ENCODE measurements at regions not wholly inside any gene's neighbourhood (a gene's known extent, or its start where the extent isn't known, plus 50 kb on each side); places are given as distances from the start of the nearest gene placed in this dataset.

DNA sequence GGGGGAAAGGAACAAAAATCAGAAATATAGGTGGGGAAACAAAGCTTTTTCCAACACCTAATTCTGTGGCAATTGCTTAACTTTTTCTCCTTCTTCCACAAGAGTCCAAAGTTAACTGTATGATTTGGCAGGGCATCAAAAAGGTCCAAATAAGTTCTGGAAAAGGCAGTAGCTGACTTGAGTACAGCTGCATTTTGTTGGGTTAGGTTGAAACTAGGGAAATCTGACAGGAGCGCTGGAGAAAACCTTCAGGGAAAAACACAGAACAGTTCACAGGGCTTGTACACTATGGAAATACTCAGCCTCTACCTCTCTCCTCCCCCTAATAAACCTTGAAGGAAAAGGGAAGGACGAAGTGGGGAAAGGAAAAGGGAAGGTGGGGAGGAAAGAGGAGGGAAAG lies 438.6 kb downstream of the ZEB2 start:
- no peak for DNase-seq (ENCODE audit: low read depth, low spot score)

DNA sequence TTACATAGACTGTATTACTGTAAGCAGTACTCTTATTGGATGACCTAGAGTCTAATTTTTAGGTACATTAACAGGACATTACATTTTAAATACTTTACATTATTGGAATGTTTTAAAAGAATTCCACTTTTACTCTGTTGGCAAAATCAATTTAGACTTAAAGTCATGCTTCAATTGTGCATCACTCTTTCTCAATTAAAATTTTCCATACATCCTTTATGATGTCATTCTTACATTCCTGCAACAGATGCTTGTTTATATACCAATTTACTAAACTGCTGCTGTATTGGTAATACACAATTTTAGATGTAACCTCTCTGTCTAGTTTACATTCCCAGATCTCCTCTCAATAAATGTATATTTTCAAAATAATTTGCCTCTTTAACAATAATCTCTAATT lies 440.1 kb downstream of the ZEB2 start:
- no peak for DNase-seq (ENCODE audit: low read depth, low spot score)

DNA sequence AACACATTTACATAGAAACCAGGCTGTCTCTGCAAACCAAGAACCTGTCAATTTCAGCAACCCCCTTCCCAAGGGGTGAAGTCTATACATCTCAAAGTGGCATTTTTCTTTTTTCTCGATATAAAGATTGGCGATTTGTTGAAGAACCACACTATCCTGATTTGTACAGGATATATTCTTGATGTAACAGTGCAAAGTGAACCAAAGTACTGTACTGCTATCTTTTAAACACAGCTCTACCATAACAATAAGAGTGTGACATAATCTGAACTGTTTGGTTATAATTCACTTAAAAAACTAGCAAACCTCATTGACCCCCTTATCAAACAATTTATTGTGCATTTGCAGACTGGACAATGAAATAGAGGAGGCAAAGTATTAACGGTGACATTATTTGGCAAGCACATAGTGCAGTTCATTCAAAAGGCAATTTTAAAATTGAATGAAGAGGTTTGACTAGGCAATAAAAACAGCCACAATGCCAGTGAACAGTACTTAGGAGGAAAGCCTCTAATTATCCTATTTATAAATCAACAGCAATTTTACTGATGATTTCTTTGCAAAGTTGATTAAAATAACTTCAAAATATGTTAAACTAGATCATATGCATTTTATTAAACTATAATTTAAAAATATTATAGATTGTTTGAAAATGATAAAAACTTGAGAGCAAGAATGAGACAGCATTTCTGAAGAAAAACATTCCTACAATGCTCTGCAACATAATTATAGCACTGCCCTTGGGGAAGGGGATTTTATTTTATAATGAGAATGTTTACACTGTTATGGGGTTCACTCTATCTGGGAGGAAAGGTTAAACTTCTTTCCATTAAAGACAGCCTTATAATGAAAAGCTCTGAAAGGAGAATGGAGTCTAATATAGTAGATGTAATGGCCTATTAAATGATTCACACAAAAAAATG lies 440.9 kb downstream of the ZEB2 start:
- no peak for DNase-seq (ENCODE audit: low read depth, low spot score)

DNA sequence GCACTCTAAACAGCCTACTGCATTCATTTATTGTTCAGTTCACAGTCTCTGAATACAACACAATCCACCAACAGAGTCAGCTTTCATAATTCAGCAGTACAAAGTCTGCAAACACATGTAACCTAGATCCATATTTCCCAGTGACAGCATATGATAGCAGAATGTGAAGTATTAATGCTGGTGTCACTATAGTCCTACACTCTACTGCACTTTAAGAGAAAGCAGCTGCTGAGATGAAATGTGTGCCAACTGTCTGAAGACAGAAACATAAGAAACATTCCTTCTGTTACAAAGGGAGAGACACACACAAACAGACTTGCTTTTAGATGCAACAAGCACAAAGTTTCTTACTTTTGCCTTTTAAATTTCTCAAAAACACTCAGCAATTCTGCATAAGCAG lies 441.8 kb downstream of the ZEB2 start:
- no peak for DNase-seq (ENCODE audit: low read depth, low spot score)

DNA sequence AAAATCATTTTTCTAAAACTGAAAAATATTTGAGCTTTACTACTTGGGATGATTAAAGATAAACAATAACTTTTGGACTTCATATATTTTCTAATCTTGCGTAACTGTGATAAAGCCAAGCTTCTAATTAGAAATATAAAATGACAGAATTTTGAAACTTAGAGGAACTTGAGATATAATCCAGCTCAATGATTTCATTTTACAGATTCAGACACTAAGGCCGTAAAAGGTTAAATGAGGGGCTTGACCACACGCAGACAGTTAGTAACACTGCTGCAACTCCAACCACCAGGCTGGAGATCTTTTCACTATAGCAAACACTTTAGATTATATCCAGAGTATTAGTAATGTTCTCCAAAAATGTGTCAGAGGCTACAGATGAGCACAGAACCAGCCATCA lies 445.5 kb downstream of the ZEB2 start:
- DNase-seq (ENCODE audit: low read depth, low spot score): no peak

DNA sequence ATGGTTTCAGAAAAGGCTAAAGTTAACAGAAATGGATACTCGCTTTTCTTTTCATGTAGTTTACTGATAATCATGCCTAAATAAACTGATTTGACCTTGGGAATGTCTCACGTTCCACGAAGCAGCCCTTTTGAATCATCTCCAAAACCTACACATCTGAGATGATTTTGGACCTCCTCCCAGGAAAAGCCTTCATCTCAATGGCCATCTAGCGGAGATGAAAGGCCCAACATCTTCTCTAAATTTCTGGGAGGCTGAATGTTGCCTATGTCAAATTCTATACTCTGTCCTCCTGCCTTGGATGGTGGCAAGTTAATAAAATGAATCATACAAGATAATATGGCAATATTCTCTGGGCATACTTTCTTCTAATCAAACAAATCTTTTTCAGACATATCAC lies 448.5 kb downstream of the ZEB2 start:
- DNase-seq (ENCODE audit: low read depth, low spot score): no peak

DNA sequence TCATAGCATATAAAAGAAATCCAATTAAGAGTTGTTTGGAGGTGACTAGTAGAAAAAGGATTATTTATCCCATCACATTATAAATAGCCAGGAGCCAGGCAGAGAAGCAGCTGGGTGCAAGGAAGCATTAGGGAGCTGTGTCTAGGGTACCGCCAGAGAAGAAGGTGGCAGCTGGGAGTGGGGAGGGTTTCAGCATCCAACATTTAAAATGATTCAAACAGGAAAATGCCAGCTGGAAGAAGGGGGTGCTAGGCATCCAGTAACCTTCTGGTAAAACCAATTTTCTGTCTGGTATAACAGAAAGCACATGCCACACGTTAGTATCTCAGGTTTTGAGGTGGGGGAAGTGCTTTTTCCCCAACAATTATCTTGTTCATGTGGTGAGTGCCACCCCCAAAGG lies 452.4 kb downstream of the ZEB2 start:
- DNase-seq (ENCODE audit: low read depth, low spot score): no peak

DNA sequence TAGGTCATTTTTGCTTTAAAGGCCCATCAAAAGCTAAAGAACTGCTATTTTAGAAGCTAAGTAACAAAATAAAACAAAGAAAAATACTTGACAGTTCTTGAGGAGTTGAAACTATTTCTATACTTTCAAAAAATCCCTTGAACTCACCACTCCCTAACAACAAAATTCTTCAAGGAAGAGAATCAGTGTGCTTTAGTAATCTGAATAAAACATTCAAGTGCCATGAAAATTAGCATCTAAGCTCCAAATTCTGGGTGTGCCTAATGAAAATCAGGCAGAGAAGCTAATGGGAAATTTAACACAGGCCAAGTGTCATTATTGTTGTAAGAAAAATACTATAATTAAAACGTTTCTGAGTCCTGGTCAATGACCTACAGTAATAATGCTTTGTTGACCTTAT lies 456.3 kb downstream of the ZEB2 start:
- no peak for DNase-seq (ENCODE audit: low read depth, low spot score)

DNA sequence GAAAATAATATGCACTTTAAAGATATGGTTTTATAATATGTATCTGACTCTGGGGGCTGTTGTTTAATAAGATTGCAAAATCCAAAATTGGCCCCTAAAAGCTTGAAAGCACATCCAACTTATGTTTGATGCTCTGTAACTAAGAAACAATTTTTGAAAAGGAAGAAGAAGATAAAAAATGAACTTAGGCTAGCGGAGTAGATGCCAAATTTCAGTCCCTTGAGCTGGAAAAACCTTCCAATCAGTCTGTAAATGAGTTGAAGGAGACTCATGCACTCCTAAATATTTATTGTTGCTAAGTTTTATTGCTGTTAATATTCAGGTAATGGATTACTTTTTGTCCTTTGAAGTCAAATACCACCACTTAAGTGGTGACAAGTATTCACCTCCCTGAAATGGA lies 465.0 kb downstream of the ZEB2 start:
- DNase-seq (ENCODE audit: low read depth, low spot score): no peak

DNA sequence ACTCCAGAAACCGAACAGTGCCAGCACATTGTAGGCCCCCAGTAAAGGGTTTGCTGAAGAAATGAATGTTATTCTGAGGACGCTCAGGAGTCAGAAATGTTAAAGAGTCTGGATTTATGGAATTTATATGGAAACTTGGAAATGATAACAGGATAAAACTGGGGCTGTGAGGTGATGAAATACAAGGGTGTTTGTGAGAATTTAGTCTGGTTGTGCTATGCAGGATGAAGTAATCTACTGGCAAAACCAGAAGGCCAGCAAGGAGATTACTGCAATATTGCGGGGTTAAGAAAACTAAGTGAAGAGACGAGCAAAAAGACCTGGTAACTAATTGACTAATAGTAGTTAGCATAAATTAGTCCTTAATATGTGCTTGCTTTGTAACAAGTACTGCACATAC lies 467.8 kb downstream of the ZEB2 start:
- no peak for DNase-seq (ENCODE audit: low read depth, low spot score)

DNA sequence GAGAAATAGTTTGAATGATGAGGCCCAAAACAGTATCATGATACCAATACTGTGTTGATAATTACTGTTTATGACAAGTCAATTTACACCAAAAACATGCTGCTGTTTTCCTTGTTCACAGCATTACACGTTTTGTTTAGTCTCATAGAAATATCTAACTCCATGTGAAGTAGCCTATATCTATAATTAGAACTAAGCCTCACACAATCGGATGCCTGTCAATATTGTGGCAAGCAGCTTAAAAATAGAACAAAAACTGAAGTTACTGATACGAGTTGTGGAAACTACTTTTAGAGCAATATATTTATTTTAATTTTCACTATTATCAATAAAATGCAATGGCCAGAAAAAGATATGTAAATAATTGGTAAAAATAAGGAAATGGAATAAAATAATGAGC lies 470.8 kb downstream of the ZEB2 start:
- no peak for DNase-seq (ENCODE audit: low read depth, low spot score)

DNA sequence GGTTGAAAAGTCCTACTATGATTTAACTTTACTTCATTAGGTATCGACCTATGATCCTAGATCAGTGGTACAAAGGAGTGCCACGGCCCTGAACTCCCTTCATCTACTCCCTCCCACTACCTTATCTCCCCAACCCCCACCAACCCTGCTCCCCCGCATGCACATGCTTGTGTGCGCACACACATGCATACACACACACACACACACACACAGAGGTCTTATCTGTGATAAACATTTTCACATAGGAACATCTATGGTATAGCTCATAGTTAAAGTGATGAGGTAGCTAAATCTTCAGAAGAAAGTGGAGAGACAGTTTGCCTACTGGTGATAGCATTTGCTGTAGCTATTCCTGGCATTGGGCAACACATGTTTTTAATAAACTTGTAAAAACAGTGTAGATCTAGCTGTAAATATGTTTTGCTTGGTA lies 471.3 kb downstream of the ZEB2 start:
- no peak for DNase-seq (ENCODE audit: low read depth, low spot score)

DNA sequence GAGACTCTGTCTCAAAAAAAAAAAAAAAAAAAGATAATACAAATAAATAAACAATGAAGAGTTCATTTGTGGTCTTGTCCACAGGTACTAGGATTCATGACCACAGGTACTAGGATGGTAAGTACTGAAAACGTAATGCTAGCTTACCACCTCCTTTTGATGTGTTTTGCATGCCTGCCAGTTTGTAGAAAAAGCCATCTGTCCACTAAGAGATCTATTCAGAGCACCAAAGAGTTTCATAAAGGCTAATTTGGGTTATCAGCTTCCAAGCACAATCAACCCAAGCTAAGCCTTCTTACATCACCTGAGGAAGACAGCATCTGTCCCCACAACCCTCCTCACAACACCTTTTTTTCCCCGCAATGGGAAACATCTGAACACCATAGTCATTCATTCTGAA lies 477.2 kb downstream of the ZEB2 start:
- no peak for DNase-seq (ENCODE audit: low read depth, low spot score)

DNA sequence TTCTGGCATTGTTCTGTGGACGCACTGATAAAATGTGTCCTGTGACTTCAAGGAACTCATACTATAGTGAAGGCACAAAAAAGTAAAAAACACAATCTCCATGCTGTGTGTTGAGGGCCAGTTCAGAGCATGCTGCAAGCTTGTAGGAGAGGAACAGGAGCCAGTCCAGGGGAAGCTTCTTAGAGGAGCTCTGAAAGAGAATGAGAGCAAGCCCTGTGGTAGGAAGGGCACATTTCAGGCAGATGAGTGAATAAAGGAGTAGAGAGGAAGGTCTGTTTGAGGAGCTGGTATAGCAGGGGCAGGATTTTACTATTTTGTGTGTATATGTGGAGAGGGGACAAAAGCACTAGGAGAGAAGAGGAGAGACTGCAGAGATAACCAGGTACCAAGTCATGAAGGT lies 478.3 kb downstream of the ZEB2 start:
- DNase-seq (ENCODE audit: low read depth, low spot score): no peak

DNA sequence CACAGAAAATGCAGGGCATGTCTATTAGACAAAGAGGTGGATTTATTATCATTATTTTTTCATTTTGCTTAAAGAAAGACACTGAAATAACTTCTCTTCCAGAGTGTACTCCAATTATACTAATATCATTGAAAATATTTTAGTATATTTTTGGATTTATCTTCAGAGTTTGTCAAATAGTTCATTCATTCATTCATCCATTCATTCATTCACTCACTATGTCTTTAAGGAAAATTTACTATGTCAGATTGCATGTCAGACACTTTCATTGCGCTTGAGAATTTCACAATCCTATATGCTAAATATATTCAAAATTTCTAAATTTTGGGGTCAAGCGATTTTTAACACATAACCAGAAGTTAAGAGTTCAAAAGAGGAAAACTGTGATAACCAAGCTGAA lies 479.1 kb downstream of the ZEB2 start:
- no peak for DNase-seq (ENCODE audit: low read depth, low spot score)

DNA sequence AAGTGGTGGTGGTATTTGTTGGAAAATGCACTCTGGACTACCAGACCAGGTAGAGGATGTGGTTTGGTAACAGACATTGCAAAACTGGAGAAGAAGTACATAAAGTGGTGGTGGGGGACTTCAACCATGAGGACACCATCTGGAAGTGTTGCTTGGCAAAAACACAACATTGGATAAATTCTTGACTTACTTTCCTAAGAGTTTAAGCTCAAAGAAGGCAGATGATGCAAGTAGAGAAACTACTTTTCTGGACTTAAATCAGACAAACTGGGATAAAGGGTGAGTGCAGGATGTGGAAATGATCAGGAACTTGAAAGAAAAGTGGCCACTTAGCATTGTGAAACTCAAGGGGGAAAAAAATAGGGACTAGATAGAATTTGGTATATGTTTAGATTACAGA lies 487.4 kb downstream of the ZEB2 start:
- DNase-seq (ENCODE audit: low read depth, low spot score): no peak

DNA sequence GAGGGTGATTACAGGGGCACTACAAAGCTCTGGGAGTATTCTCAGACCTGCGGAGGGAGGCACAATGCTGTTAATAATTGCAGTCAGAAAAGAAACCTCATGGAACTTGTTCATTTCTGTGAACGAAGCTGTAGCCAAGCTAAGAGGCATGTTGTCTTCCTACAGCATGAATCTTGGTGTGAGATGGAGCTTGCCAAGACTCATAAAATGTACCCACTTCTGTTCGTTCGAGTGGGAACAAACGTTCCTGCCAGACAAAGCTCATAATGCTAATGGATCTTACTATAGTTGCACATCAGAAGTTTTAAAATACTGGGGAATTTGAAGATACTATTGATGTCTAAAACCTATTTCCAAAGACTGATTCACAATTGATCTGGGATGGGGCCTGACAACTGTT lies 489.1 kb downstream of the ZEB2 start:
- no peak for DNase-seq (ENCODE audit: low read depth, low spot score)

DNA sequence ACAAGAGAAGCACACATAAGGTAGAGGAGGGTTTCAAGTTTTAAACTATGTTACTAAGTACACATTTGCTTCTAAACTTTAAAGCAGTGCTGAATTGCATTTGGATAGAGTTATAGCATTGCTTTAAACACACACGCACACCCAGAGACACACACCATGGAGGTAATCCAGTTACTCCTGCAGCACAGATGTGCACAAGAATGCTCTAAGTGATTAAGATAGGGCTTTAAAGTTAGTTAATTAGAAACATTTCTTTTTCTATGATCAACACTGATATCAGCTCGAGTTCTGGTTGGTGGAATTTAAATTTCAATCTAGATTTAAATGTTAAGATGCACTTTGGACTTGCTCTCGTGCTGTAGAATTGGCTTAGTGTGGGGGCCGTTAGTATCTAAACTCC lies 492.3 kb downstream of the ZEB2 start:
- no peak for DNase-seq (ENCODE audit: low read depth, low spot score)

DNA sequence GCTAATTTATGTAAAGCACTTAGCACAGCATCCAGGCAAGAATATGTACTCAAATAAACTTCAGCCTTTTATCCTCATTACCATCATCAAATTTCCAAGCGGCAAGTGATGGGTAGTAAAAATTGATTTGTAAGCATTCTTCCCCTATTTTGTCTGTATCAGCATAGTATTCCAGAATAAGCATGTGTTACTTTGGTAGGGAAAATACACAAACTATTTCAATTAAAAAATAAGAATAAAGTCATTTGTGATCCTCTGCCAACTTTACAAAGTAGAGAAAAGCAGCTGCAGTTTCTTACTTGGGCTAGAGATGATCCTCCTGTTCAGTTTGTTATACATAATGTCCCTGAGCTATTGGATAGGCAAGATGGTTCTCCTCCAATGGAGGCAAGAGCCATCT lies 493.2 kb downstream of the ZEB2 start:
- no peak for DNase-seq (ENCODE audit: low read depth, low spot score)

DNA sequence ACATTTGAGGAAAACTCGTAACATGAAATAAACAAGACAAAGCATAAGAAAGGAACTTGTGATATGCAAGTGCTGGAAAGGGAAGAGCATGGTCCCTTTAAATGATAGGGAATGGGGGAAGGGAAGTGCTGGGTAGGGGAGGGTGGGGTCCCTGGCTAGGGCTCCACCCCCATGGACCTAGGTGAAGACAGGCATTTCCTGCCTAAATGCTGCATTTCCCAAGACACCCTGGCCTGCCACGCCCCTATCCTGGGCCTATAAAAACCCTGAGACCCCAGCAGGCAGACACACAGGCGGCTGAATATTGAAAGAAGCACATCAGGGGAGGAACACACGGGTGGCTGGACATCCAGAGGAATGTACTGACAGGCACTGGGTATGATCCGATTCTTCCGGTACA lies 499.9 kb downstream of the ZEB2 start:
- DNase-seq (ENCODE audit: low read depth, low spot score): no peak

DNA sequence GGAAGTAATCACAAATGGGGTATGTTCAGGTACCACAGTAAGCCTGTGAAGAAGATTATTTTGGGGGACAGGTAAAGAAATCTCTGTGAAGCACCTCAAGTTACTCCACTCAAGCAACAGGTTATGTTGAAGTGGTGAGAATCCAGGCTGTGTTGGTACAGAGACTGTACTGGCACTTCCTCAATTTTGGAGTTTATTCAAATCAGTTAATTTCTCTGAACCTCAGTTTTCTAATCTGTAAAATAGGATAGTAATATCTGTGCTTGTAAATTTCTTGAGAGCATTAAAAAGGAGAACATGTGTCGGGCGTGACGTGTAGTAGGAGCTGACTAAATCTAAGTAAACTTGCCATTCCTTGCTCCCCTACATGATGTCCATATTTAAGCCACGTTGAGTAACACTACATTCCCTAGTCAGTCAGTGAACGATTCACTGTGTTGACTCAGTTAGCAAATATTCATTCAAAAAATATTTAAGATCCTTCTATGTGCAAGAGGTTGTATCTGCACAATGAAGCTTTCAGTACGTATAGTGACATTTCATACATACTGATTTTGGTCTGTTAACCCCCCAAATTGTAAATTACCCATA lies 504.2 kb downstream of the ZEB2 start:
- no peak for DNase-seq (ENCODE audit: low read depth, low spot score)

DNA sequence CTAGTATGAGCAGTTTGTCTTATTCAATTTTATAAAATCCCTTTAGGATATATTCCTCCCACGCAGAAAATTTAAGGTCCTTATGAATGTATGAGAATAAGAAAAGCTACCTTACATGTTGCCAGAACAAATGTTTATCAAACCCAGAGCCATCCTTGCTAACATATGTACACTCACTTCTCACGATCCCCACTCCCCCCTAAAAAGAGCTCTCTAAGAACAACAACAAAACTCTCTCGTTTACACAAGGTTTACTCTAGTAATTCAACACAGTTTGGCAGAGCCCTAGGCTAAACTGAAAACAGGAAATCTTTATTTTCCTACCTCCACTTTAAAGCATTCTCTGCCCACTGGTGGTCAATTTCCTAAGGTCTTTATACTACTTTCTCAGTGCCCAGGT lies 504.9 kb downstream of the ZEB2 start:
- DNase-seq (ENCODE audit: low read depth, low spot score): no peak

DNA sequence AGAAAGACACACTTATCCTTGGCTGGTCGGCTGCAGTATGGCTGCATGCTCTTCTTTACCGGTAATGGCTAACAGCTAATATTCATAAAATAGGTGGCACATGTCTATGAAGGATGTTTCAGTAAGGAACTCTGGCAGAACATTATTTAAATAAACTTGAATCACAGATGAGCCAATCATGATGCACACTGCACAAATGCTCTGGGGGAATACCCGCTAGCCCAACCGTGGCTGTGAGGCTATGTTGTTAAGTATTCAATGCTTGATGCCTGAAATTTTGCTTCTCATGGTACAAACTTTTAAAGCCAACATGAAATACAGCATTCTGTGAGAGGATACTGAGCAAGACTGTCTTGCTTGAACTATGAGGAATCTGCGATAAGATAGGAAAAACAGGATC lies 505.8 kb downstream of the ZEB2 start:
- no peak for DNase-seq (ENCODE audit: low read depth, low spot score)

DNA sequence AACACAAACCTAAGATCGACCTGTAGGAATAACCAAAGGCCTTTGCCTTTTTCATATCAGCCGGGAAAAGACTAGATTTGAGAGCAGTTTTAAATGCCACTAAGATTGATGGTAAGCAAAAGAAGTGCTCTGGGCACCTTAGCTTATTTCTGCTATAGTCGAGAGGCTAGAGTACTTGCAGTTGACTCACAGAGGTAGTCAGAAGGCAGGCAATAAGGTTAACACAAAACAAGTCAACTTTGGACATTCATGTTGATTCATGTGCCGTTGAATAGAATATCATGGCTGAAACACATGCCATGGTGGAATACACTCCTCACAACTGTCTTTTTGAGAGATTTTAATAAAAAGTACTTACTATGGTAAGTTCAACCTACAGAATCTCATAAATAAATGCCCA lies 507.6 kb downstream of the ZEB2 start:
- DNase-seq (ENCODE audit: low read depth, low spot score): no peak

Data from iPS DF 19.7 (cell line).